ENCODE measurements at regions not wholly inside any gene's neighbourhood (a gene's known extent, or its start where the extent isn't known, plus 50 kb on each side); places are given as distances from the start of the nearest gene placed in this dataset.

DNA sequence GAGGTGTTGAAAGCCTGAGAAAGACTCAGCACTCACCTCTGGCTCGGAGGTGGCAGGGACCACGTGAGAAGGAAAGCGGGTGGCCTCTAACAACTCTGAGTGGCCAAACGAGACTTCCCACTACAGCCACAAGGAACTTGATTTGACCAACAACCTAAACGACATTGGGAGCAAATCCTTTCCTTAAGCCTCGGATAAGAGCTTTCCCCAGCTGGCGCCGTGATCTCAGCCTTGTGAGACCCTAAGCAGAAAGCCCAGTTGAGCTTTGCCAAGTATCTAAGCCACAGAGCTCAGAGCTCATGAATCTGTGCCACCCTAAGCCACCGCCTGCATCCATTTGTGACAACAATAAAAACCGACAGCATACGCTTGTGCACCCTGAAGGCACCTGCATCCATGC, 636.0 kb downstream of the TBC1D22A start:
- DNase-seq: no peak

GRCh38 chr22:47397673-47398072, 635.2 kb downstream of the TBC1D22A start:
- DNase-seq: no peak

DNA sequence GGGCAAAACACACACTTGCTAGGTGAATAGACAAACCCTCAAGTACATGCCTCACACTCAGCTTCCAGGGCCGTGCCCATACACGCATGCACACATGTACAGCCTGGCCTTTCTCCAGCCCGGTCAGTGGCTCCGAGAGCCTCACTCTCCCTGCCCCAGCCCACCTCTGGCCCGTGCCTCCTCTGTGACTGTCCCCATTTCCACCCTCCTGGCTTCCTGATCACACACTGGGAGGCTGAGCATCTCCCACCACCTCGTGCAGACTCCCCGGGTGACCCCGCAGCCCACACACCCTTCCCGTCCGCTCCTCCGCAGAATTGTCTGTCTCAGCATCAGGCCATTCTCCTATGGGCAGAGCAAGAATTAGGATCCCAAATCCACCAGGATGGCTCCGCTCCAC, 634.1 kb downstream of the TBC1D22A start:
- no peak for DNase-seq

GRCh38 chr22:47396105-47396504, 633.7 kb downstream of the TBC1D22A start:
- DNase-seq: no peak

DNA sequence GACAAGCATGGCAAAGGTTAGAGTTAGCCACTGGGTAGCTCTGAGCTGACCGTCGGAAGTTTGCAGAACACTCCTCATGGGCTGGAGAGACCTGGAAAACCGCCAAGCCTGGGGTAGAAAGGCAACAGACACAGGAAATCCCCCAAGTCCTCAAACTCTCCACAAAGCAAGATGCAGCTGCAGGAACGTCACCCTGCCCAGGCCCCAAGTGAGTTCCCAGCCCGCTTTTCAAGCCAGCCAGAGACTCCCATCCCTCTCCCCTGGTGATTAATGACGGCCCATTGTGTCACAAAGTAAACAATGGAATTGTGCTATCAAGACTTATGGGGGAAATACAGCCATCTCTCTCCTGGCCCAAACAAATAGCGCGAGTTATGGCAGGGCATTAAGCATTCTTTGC, 633.0 kb downstream of the TBC1D22A start:
- DNase-seq: peak; percentile 8

GRCh38 chr22:47394504-47395440, 632.3 kb downstream of the TBC1D22A start:
- DNase-seq: no peak

DNA sequence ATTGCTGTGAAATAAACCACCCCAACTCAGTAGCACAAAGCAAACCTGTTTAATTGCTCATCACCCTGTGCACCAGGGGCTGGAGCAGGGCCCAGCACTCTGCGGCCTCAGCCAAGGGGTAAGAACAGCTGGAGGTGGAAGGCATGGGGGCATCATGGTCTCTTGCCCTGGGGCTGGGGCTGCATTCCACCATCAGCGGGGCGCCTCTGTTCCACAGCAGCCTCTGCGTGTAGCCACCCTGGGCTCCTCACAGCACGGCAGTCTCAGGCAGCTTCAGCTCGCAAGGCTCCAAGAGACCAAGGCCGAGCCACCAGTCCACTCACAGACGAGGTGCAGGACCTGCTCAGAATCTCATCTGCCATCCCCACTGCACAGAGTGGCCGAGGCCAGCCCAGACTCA, 630.7 kb downstream of the TBC1D22A start:
- DNase-seq: no peak

GRCh38 chr22:47392729-47393128, 630.3 kb downstream of the TBC1D22A start:
- no peak for DNase-seq

GRCh38 chr22:47392054-47392347, 629.6 kb downstream of the TBC1D22A start:
- DNase-seq: no peak

DNA sequence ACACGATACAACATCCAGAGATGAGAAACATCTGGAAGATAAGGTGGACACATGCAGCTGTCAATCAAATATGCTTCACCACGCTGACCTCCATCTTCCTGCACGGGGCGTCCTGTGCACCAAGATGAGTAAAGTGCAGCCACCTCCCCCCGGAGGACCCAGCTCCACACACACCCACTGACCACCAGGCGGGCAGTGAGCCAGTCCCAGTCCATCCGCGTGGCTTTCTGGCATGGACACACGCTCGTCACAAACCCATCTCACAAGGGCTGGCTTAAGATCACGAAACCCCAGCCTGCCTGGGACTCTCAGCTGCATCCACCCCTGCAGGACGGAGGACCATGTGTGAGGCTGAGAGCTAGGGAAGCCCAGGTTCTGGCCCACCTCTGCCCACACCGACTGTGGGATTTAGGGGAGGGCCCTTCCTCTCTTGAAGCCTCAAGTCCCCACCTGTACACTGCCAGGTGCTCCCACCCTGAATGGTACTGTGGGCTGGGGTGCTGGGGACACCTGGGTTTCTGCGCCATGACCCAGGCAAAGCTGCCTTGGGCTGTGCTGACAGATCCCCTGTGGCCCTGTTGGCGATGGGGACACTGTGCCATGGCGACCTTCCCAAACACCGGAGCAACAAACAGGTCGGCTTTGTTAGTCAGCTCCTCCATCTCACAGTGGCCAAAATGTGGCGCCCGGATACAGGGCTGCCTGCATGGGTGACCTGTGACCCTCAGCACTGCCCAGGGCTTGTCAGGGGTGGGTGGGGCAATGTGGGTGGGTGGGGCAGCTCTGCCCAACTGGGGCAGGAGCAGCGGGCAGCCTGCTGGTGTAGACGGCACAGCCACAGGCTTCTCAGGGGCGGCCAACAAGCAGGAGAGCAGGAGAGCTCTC, 629.0 kb downstream of the TBC1D22A start:
- no peak for DNase-seq

GRCh38 chr22:47390026-47390970, 627.8 kb downstream of the TBC1D22A start:
- DNase-seq: no peak

DNA sequence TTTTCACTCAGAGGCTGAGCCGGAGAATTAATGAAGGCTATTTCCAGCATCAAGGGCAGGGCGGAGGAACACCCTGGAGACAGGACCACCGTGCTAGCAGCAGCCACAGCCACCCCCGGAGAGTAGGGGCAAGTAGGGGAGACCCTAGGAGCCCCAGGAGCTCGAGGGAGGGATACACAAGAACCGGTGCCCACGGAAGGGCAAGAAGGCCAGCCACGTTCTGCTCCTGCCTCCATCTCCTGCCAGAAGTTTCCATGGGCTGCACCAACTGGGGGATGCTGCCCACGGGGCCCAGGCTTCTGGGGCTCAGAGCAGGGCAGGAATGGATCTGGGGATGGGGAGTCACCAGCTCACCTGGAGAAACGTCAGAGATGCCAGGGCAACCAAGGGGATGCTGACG, 626.8 kb downstream of the TBC1D22A start:
- DNase-seq: no peak

DNA sequence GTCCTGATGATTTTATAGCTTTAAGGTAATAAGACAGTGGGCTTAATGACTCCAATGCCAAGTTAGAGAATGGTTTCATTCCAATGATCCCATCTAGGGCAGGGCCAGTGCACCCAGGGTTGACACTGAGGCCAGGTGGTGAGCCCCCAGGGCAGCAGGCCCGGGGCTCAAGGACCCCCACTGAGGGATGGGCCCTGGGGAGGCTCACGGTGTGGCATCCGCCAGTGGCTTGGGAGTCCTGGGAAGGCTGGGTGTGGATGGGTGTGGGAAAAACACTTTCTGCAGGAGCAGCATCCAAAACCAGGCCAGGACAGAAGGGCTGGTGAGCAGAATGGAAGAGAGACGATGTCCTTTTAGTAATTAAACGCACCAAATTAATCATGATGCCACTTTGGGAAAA, 626.3 kb downstream of the TBC1D22A start:
- DNase-seq: no peak

DNA sequence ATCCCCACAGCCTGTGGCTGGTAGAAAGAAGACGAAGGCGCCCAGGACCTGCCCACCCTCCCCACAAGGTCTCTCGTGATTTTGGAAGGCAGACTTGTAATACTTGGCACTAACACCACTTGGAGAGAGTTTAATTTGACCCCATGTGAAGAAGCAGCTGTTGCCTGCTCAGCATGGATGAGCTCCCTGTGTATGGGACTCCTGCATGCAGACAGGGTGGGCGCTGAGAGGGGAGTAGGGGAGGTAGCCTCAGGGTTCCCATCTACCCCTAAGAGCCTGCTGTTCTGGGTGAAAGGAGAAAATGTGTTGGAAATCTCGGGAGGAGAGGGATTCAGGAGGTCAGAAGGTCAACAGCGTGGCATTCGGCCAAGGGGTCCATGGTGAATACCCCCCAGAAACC, 625.9 kb downstream of the TBC1D22A start:
- DNase-seq: no peak

- DNase-seq: no peak
Observed at GRCh38 chr22:47386812-47387510, 624.5 kb downstream of the TBC1D22A start.

- DNase-seq: no peak
Observed at GRCh38 chr22:47384977-47385376, 622.5 kb downstream of the TBC1D22A start.

DNA sequence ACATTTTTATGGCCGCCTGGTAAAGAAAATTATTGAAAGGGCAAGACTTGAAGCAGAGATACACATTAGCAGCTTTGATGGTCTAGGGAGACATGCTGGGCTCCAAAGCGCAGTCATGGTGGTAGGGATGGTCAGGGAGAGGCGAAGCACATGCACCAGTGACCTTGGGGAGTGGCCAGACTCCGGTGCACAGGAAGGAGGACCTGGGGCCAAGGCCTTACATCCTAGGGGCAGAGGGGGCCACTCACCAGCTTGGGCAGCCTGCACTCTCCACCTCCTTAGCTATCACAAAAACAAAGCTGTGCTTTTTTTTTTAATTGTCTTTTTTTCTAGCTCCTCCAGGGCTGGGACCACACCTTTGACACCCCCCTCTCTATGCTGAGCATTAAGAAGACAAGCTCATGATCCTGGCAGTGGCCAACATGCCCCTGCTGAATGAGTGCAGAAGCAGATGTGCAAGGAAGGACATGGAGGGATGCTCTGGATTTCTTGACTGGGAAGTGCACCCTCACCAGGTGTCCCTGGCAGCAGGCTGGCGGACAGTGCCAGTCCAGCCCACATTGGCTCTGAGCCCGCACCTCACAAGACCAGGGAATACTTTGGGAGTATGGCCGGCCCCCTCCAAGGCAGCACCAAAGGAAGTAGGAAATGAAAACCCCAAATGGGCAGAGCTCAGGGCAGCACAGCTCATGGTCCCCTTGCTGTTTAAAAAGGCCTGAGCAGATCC, 619.9 kb downstream of the TBC1D22A start:
- DNase-seq: no peak

- DNase-seq: no peak
Observed at GRCh38 chr22:47381240-47381639, 618.8 kb downstream of the TBC1D22A start.

GRCh38 chr22:47380692-47381091, 618.2 kb downstream of the TBC1D22A start:
- no peak for DNase-seq

DNA sequence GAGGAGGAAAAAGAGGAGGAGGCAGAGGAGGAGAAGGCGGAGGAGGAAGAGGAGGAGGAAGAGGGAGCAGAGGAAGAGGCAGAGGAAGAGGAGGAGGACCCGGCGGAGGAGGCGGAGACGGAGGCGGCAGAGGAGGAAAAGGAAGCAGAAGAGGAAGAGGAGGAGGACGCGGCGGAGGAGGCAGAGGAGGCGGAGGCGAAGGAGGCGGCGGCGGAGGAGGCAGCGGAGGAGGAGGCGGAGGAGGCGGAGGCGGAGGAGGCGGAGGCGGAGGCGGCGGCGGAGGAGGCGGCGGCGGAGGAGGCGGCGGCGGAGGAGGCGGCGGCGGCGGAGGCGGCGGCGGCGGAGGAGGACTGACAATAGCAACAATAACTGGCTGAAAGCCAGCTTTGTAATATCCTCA, 616.6 kb downstream of the TBC1D22A start:
- no peak for DNase-seq

DNA sequence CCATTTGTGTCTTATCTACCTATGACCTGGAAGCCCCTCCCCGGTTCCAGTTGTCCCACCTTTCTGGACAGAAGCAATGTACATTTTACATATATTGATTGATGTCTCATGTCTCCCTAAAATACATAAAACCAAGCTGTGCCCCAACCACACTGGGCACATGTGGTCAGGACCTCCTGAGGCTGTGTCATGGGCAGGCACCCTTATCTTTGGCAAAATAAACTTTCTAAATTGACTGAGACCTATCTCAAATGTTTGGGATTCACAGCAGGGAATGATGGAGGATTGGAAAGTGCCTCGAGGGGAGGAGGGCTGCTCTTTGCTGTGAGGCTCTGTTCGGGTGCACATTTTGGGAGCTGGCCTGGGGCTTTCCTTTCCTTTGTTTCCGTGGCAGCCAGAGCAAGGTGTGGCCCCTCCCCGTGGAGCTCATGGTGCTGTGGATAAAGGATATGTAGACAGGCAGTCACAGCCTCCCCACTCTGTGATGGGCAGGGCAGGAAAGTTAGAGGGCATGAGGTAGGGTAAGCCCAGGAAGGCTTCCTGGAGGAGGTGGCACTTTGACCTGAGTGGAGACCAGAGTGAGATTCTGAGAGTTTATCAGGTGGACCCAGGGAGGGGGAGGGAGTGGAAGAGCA, 615.6 kb downstream of the TBC1D22A start:
- DNase-seq: no peak
